ENCODE measurements at regions not wholly inside any gene's neighbourhood (a gene's known extent, or its start where the extent isn't known, plus 50 kb on each side); places are given as distances from the start of the nearest gene placed in this dataset.

DNA sequence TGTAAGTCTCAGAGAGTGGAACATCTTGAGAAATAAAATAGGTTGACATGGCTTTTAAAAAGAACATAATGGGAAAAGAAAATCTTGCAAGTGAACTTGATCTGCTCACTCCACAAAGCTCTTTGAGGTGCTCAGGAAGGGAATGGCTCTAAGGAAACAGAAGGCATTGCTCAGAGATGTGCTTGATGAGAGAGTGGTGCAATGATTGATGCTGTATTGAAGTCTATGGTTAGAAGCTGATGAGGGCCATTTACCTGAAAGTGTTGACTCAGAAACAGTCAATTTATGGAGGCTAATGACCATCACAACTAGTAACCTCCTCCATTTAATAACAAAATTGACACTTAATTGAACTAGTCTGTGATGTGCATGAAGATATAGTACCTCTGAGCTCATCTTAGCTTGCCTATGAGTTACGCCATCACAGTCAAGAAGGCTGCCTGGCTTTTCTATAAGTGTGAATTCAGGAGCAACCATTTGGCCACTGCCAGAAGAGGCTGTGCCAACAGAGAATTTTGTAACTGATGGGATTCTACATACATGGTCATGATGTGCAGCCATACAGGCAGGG, 639.1 kb downstream of the JRKL start:
- H3K27ac ChIP-seq (ENCODE audit: low read depth, low read length), result no peak overlapping the region
- H3K4me3 ChIP-seq (ENCODE audit: low read length), result no peak overlapping the region
- no peaks in the 10 kb centered on the region for H3F3A ChIP-seq (ENCODE audit: control insufficient read depth, insufficient read depth)
- no peaks in the 10 kb centered on the region for H3K79me2 ChIP-seq (ENCODE audit: control insufficient read depth, low read length)
- H3K4me2 ChIP-seq (ENCODE audit: low read length), result no peak overlapping the region
- no peaks in the 10 kb centered on the region for H3K9me2 ChIP-seq (replicated peaks; ENCODE audit: control insufficient read depth, low read length)
- H3K27me3 ChIP-seq (ENCODE audit: control insufficient read depth, low read length), result no peaks in the 10 kb centered on the region
- H4K20me1 ChIP-seq (ENCODE audit: control insufficient read depth, insufficient read depth, low read depth, low read length), result no peaks in the 10 kb centered on the region
- H3K36me3 ChIP-seq (ENCODE audit: control insufficient read depth, low read length), result no peaks in the 10 kb centered on the region
- no peaks in the 10 kb centered on the region for H3K4me1 ChIP-seq (ENCODE audit: control insufficient read depth, low read length)
- TF ChIP-seq EZH2phosphoT487 (IDR thresholded peaks at IDR 0.05; ENCODE audit: borderline replicate concordance, low read length), result no peak
- TF ChIP-seq, protein P1, sequence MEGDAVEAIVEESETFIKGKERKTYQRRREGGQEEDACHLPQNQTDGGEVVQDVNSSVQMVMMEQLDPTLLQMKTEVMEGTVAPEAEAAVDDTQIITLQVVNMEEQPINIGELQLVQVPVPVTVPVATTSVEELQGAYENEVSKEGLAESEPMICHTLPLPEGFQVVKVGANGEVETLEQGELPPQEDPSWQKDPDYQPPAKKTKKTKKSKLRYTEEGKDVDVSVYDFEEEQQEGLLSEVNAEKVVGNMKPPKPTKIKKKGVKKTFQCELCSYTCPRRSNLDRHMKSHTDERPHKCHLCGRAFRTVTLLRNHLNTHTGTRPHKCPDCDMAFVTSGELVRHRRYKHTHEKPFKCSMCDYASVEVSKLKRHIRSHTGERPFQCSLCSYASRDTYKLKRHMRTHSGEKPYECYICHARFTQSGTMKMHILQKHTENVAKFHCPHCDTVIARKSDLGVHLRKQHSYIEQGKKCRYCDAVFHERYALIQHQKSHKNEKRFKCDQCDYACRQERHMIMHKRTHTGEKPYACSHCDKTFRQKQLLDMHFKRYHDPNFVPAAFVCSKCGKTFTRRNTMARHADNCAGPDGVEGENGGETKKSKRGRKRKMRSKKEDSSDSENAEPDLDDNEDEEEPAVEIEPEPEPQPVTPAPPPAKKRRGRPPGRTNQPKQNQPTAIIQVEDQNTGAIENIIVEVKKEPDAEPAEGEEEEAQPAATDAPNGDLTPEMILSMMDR (IDR thresholded peaks at IDR 0.05; ENCODE audit: low read depth, low read length, poor library complexity, severe bottlenecking), result no peak
- H3K9me3 ChIP-seq (ENCODE audit: control insufficient read depth, insufficient read depth, low read length), result no peaks in the 10 kb centered on the region

DNA sequence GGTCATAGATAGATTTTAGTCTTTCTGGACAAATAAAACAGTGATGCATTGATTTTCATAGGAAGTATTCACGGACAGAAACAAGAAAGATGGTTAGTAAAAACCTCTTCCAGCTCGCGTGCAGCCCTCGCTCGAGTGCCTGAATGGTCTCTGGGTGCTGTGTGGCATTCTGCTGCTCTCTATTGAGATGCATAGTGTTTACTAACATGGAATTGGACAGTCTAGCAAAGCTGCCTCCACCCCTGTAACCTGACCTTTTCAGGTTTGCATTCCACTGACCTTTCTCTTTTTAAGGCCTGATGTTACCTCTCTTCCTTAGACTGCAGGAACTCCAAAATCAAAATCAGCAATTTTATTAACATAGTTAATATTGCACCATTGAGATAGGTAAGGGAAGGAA, 643.4 kb downstream of the JRKL start:
- Histone ChIP-seq H3K27ac (ENCODE audit: low read depth, low read length) (no peak overlapping the region), H3K9me2 (replicated peaks; ENCODE audit: control insufficient read depth, low read length) (no peaks in the 10 kb centered on the region), H3K79me2 (ENCODE audit: control insufficient read depth, low read length) (no peaks in the 10 kb centered on the region), H4K20me1 (ENCODE audit: control insufficient read depth, insufficient read depth, low read depth, low read length) (no peaks in the 10 kb centered on the region), H3F3A (ENCODE audit: control insufficient read depth, insufficient read depth) (no peaks in the 10 kb centered on the region), H3K27me3 (ENCODE audit: control insufficient read depth, low read length) (no peaks in the 10 kb centered on the region), H3K36me3 (ENCODE audit: control insufficient read depth, low read length) (no peaks in the 10 kb centered on the region), H3K4me1 (ENCODE audit: control insufficient read depth, low read length) (no peaks in the 10 kb centered on the region), H3K4me3 (ENCODE audit: low read length) (no peak overlapping the region), H3K9me3 (ENCODE audit: control insufficient read depth, insufficient read depth, low read length) (no peaks in the 10 kb centered on the region), H3K4me2 (ENCODE audit: low read length) (no peak overlapping the region)
- TF ChIP-seq, protein P1 (IDR thresholded peaks at IDR 0.05; ENCODE audit: low read depth, low read length, poor library complexity, severe bottlenecking), result no peak
- no peak for TF ChIP-seq EZH2phosphoT487 (IDR thresholded peaks at IDR 0.05; ENCODE audit: borderline replicate concordance, low read length)

DNA sequence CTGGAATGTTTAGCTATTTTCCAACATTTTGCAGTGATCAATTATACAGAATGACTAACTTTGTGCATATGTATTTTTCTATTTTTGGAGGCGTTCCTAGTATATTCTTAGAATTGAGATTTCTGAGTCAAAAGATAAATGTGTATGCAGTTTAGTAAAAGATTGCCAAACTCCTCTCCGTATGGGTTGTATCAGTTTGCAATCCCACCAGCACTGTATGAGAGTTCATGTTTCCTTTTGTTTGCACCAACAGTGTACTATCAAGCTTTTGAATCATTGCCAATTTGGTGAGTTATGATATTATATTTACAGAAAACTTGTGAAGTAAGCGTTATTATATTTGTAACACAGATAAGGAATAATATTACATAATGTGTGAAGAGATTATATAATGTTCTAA, 658.7 kb downstream of the JRKL start:
- TF ChIP-seq, protein P1 (IDR thresholded peaks at IDR 0.05; ENCODE audit: low read depth, low read length, poor library complexity, severe bottlenecking), result no peak
- no peak for TF ChIP-seq EZH2phosphoT487 (IDR thresholded peaks at IDR 0.05; ENCODE audit: borderline replicate concordance, low read length)

More for the DNA sequence above, 658.7 kb downstream of the JRKL start:
- Histone ChIP-seq H3K36me3 (ENCODE audit: control insufficient read depth, low read length) (no peaks in the 10 kb centered on the region), H3K9me2 (replicated peaks; ENCODE audit: control insufficient read depth, low read length) (no peaks in the 10 kb centered on the region), H3F3A (ENCODE audit: control insufficient read depth, insufficient read depth) (no peaks in the 10 kb centered on the region), H3K4me2 (ENCODE audit: low read length) (no peak overlapping the region), H3K9me3 (ENCODE audit: control insufficient read depth, insufficient read depth, low read length) (no peaks in the 10 kb centered on the region), H3K27ac (ENCODE audit: low read depth, low read length) (no peak overlapping the region), H4K20me1 (ENCODE audit: control insufficient read depth, insufficient read depth, low read depth, low read length) (no peaks in the 10 kb centered on the region), H3K4me1 (ENCODE audit: control insufficient read depth, low read length) (no peaks in the 10 kb centered on the region), H3K4me3 (ENCODE audit: low read length) (no peak overlapping the region), H3K27me3 (ENCODE audit: control insufficient read depth, low read length) (no peaks in the 10 kb centered on the region), H3K79me2 (ENCODE audit: control insufficient read depth, low read length) (no peaks in the 10 kb centered on the region)
